ENCODE measurements at regions not wholly inside any gene's neighbourhood (a gene's known extent, or its start where the extent isn't known, plus 50 kb on each side); places are given as distances from the start of the nearest gene placed in this dataset.

DNA sequence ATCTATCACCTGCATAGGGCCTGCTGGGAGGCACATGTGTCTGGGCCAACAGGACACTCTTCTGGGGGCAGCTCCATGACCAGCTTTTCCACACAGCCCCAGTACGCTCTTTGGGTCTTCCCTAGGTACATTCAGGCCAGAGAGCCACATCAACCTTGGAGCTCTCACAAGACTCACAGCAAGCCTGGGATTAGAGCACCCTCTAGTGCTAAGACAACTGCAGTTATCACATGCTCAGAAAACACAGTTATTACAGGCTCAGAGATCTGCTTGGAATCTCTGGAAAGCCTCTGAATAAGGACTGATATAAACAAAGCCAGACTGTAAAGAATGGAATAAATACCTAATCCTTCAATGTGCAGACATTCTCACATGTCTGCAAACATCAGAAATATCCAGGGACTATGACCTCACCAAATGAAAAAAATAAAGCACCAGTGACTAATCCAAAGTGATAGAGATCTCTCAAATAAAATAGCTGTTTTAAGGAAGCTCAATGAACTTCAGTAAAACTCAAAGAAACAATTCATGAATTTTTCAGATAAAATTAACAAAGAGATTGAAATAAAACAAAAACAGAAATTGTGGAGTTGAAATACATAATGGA lies 563.9 kb upstream of the NR5A2 start:
- TF ChIP-seq, protein P1, sequence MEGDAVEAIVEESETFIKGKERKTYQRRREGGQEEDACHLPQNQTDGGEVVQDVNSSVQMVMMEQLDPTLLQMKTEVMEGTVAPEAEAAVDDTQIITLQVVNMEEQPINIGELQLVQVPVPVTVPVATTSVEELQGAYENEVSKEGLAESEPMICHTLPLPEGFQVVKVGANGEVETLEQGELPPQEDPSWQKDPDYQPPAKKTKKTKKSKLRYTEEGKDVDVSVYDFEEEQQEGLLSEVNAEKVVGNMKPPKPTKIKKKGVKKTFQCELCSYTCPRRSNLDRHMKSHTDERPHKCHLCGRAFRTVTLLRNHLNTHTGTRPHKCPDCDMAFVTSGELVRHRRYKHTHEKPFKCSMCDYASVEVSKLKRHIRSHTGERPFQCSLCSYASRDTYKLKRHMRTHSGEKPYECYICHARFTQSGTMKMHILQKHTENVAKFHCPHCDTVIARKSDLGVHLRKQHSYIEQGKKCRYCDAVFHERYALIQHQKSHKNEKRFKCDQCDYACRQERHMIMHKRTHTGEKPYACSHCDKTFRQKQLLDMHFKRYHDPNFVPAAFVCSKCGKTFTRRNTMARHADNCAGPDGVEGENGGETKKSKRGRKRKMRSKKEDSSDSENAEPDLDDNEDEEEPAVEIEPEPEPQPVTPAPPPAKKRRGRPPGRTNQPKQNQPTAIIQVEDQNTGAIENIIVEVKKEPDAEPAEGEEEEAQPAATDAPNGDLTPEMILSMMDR (IDR thresholded peaks at IDR 0.05; ENCODE audit: poor library complexity, severe bottlenecking), result peak; percentile 71
- Histone ChIP-seq H3K4me1 (ENCODE audit: insufficient read depth, poor library complexity, severe bottlenecking) (no peaks in the 10 kb centered on the region), H3K36me3 (ENCODE audit: low read depth) (no peaks in the 10 kb centered on the region), H3K27me3 (ENCODE audit: insufficient read depth, poor library complexity, severe bottlenecking) (no peaks in the 10 kb centered on the region), H3K9me3 (ENCODE audit: severe bottlenecking) (no peaks in the 10 kb centered on the region), H3K4me3 (ENCODE audit: severe bottlenecking) (no peak overlapping the region), H3K27ac (ENCODE audit: poor library complexity, severe bottlenecking) (no peak overlapping the region)
- DNase-seq (ENCODE audit: low spot score) (no peak), ATAC-seq (ENCODE audit: low read depth) (peak; percentile 58; the same call in 1 of the 3 replicates)

DNA sequence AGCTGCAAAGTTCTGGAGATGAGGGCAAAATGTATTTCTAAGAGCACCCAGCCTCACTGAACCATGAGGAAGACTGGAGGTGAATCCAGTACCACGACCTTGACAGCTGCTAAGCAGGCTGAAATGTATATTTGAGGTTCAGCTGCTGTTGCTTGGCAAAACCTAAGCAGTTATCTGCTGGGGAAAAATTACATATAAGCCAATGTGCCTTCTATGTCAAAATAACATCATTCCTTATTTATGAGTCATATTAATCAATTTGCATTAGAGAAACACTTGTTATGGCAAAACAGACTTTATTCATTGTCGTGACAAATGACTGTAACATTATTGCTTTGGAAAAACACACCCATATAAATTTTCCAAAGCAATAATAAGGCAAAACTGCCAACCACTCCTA lies 560.5 kb upstream of the NR5A2 start:
- Histone ChIP-seq H3K27me3 (ENCODE audit: insufficient read depth, poor library complexity, severe bottlenecking) (no peaks in the 10 kb centered on the region), H3K36me3 (ENCODE audit: low read depth) (no peaks in the 10 kb centered on the region), H3K4me3 (ENCODE audit: severe bottlenecking) (no peak overlapping the region), H3K9me3 (ENCODE audit: severe bottlenecking) (no peaks in the 10 kb centered on the region), H3K27ac (ENCODE audit: poor library complexity, severe bottlenecking) (no peak overlapping the region), H3K4me1 (ENCODE audit: insufficient read depth, poor library complexity, severe bottlenecking) (no peaks in the 10 kb centered on the region)
- ATAC-seq (ENCODE audit: low read depth) (no peak), DNase-seq (ENCODE audit: low spot score) (no peak)
- TF ChIP-seq, protein P1 (IDR thresholded peaks at IDR 0.05; ENCODE audit: poor library complexity, severe bottlenecking), result no peak

DNA sequence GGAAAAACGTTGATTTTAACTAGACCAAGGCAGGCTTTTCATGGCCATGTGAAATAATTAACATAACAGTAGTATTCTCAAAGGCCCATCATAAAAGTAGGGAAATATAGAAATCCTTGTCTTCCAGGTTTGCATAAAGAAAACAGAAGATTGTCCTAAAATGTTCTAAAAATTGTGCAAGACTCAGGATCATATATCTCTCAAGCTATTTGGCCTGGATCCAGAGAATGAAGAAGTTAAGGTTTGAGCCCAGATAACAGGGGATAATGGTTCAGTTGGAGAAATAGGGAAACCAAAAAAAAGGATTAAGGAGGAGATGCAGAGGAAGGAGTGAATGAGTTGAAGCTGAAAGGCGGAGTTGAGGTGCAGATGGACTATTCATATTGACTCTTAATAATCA lies 555.5 kb upstream of the NR5A2 start:
- H3K9me3 ChIP-seq (ENCODE audit: severe bottlenecking), result no peaks in the 10 kb centered on the region
- no peak overlapping the region for H3K27ac ChIP-seq (ENCODE audit: poor library complexity, severe bottlenecking)
- DNase-seq (ENCODE audit: low spot score) (no peak), ATAC-seq (ENCODE audit: low read depth) (no peak)
- no peaks in the 10 kb centered on the region for H3K36me3 ChIP-seq (ENCODE audit: low read depth)
- TF ChIP-seq, protein P1 (IDR thresholded peaks at IDR 0.05; ENCODE audit: poor library complexity, severe bottlenecking), result no peak
- H3K4me1 ChIP-seq (ENCODE audit: insufficient read depth, poor library complexity, severe bottlenecking), result no peaks in the 10 kb centered on the region
- no peak overlapping the region for H3K4me3 ChIP-seq (ENCODE audit: severe bottlenecking)
- H3K27me3 ChIP-seq (ENCODE audit: insufficient read depth, poor library complexity, severe bottlenecking), result no peaks in the 10 kb centered on the region

DNA sequence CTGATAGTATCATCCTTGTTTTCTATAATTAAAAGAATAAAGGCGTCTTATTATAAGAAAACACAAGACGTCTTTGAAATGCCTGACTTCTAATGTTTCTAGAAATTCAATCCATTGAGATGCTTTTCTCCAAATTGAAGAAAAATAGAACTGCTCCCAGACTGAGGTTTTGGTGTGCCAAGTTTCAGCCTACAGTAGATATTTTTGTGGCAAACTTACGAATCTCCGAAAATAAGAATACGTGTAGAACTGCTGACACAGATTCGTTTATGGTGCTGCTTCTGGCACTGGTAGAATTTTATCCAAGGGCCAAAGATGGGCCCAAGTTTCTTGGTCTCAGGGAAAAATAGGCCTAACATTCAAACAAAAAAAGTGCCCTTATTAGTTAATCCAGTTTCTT lies 554.5 kb upstream of the NR5A2 start:
- ATAC-seq (ENCODE audit: low read depth), result no peak
- Histone ChIP-seq H3K4me1 (ENCODE audit: insufficient read depth, poor library complexity, severe bottlenecking) (no peaks in the 10 kb centered on the region), H3K4me3 (ENCODE audit: severe bottlenecking) (no peak overlapping the region), H3K9me3 (ENCODE audit: severe bottlenecking) (no peaks in the 10 kb centered on the region), H3K27me3 (ENCODE audit: insufficient read depth, poor library complexity, severe bottlenecking) (no peaks in the 10 kb centered on the region), H3K27ac (ENCODE audit: poor library complexity, severe bottlenecking) (no peak overlapping the region), H3K36me3 (ENCODE audit: low read depth) (no peaks in the 10 kb centered on the region)
- TF ChIP-seq, protein P1 (IDR thresholded peaks at IDR 0.05; ENCODE audit: poor library complexity, severe bottlenecking), result no peak
- no peak for DNase-seq (ENCODE audit: low spot score)

DNA sequence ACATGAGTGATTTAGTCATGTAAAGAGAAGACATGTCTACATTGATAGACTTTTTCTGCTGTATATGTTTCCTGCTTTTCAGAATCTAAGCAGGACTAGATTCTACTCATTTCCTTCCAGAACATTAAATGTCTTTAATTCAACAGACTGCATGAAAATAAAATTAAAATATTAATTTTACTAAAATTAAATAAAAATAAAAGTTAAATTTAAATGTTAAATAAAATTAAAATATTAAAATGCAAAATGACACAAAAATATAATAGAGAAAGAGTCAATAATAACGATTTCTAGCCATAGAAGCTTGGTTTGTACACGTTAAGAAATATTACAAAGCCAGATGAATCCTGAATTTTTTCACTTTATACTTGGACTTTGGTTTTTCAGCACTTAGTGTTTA lies 552.8 kb upstream of the NR5A2 start:
- Histone ChIP-seq H3K9me3 (ENCODE audit: severe bottlenecking) (no peaks in the 10 kb centered on the region), H3K27me3 (ENCODE audit: insufficient read depth, poor library complexity, severe bottlenecking) (no peaks in the 10 kb centered on the region), H3K4me1 (ENCODE audit: insufficient read depth, poor library complexity, severe bottlenecking) (no peaks in the 10 kb centered on the region), H3K36me3 (ENCODE audit: low read depth) (no peaks in the 10 kb centered on the region), H3K27ac (ENCODE audit: poor library complexity, severe bottlenecking) (no peak overlapping the region), H3K4me3 (ENCODE audit: severe bottlenecking) (no peak overlapping the region)
- TF ChIP-seq, protein P1 (IDR thresholded peaks at IDR 0.05; ENCODE audit: poor library complexity, severe bottlenecking), result no peak
- ATAC-seq (ENCODE audit: low read depth), result no peak
- DNase-seq (ENCODE audit: low spot score), result no peak
